ENCODE measurements at regions not wholly inside any gene's neighbourhood (a gene's known extent, or its start where the extent isn't known, plus 50 kb on each side); places are given as distances from the start of the nearest gene placed in this dataset.

GRCh38 chr2:194686569-194686968 is 970.5 kb upstream of the SLC39A10 start:
- H3K4me1 ChIP-seq (ENCODE audit: insufficient read depth, low read length, poor library complexity, severe bottlenecking): no peaks in the 10 kb centered on the region
- DNase-seq (ENCODE audit: low spot score): no peak
- ChIA-PET POLR2A (ENCODE audit: low non-redundant PET) (no interaction called here), CTCF (no interaction called here)
- H3K27ac ChIP-seq (ENCODE audit: low read depth, low read length, poor library complexity, severe bottlenecking): no peak overlapping the region
- TF ChIP-seq CTCF (conservative IDR thresholded peaks at IDR 0.05; ENCODE audit: low read depth, low read length) (no peak), EZH2 (IDR thresholded peaks at IDR 0.05; ENCODE audit: borderline replicate concordance, low read depth, low read length, poor library complexity, severe bottlenecking) (no peak)
- no peak overlapping the region for H3K4me3 ChIP-seq (ENCODE audit: low read depth, low read length, poor library complexity, severe bottlenecking)
- no peaks in the 10 kb centered on the region for H3K36me3 ChIP-seq (ENCODE audit: insufficient read depth, low read length, poor library complexity, severe bottlenecking)
- intact Hi-C loops (cut with micrococcal nuclease; ENCODE audit: unreplicated experiment): no loop called here
- no TSS peak for BruUV-seq (replicated peaks)
- H3K27me3 ChIP-seq (replicated peaks; ENCODE audit: insufficient read depth, low read depth, low read length, poor library complexity): no peaks in the 10 kb centered on the region
- no peaks in the 10 kb centered on the region for H3K9me3 ChIP-seq (ENCODE audit: low read depth, low read length, poor library complexity, severe bottlenecking)

- no peaks in the 10 kb centered on the region for H3K4me1 ChIP-seq (ENCODE audit: insufficient read depth, low read length, poor library complexity, severe bottlenecking)
- intact Hi-C loops (cut with micrococcal nuclease; ENCODE audit: unreplicated experiment): no loop called here
- TF ChIP-seq EZH2 (IDR thresholded peaks at IDR 0.05; ENCODE audit: borderline replicate concordance, low read depth, low read length, poor library complexity, severe bottlenecking): no peak
- no peak for TF ChIP-seq CTCF (conservative IDR thresholded peaks at IDR 0.05; ENCODE audit: low read depth, low read length)
- no peak for DNase-seq (ENCODE audit: low spot score)
- no peaks in the 10 kb centered on the region for H3K27me3 ChIP-seq (replicated peaks; ENCODE audit: insufficient read depth, low read depth, low read length, poor library complexity)
- BruUV-seq (replicated peaks): no TSS peak
- POLR2A ChIA-PET (ENCODE audit: low non-redundant PET): no interaction called here
- CTCF ChIA-PET: no interaction called here
- no peaks in the 10 kb centered on the region for H3K36me3 ChIP-seq (ENCODE audit: insufficient read depth, low read length, poor library complexity, severe bottlenecking)
- H3K27ac ChIP-seq (ENCODE audit: low read depth, low read length, poor library complexity, severe bottlenecking): no peak overlapping the region
- no peaks in the 10 kb centered on the region for H3K9me3 ChIP-seq (ENCODE audit: low read depth, low read length, poor library complexity, severe bottlenecking)
- H3K4me3 ChIP-seq (ENCODE audit: low read depth, low read length, poor library complexity, severe bottlenecking): no peak overlapping the region
Measured at GRCh38 chr2:194674043-194674442, 983.0 kb upstream of the SLC39A10 start.

- Histone ChIP-seq H3K4me3 (ENCODE audit: low read depth, low read length, poor library complexity, severe bottlenecking) (no peak overlapping the region), H3K9me3 (ENCODE audit: low read depth, low read length, poor library complexity, severe bottlenecking) (no peaks in the 10 kb centered on the region), H3K27ac (ENCODE audit: low read depth, low read length, poor library complexity, severe bottlenecking) (no peak overlapping the region), H3K27me3 (replicated peaks; ENCODE audit: insufficient read depth, low read depth, low read length, poor library complexity) (no peaks in the 10 kb centered on the region), H3K4me1 (ENCODE audit: insufficient read depth, low read length, poor library complexity, severe bottlenecking) (no peaks in the 10 kb centered on the region), H3K36me3 (ENCODE audit: insufficient read depth, low read length, poor library complexity, severe bottlenecking) (no peaks in the 10 kb centered on the region)
- TF ChIP-seq CTCF (conservative IDR thresholded peaks at IDR 0.05; ENCODE audit: low read depth, low read length) (no peak), EZH2 (IDR thresholded peaks at IDR 0.05; ENCODE audit: borderline replicate concordance, low read depth, low read length, poor library complexity, severe bottlenecking) (no peak)
- intact Hi-C loops (cut with micrococcal nuclease; ENCODE audit: unreplicated experiment): no loop called here
- no TSS peak for BruUV-seq (replicated peaks)
- DNase-seq (ENCODE audit: low spot score): no peak
- CTCF ChIA-PET: no interaction called here
- POLR2A ChIA-PET (ENCODE audit: low non-redundant PET): no interaction called here
Measured at GRCh38 chr2:194672994-194673393, 984.0 kb upstream of the SLC39A10 start.
